HepG2 (cell line): ENCODE measurements at regions not wholly inside any gene's neighbourhood (a gene's known extent, or its start where the extent isn't known, plus 50 kb on each side); places are given as distances from the start of the nearest gene placed in this dataset.

Source experiments
- AGO2 ChIP-seq: fragments of 200-400 bp; formaldehyde crosslinking; optimal IDR thresholded peaks from 2 replicates; pipeline ENCODE3; 2017; ENCODE audit warnings: mild to moderate bottlenecking, low read depth, low read length, moderate library complexity
- AHDC1 ChIP-seq: sonication (generic); formaldehyde crosslinking; IDR thresholded peaks from 2 replicates; pipeline ENCODE4 v1.5.1; 2020; ENCODE audit warnings: mild to moderate bottlenecking, missing genetic modification reagents, borderline replicate concordance
- ETV5 ChIP-seq: IDR thresholded peaks from 2 replicates; pipeline ENCODE4 v1.6.1; 2018; ENCODE audit warnings: missing biosample characterization, missing genetic modification reagents, inconsistent platforms, borderline replicate concordance
- KMT2A ChIP-seq: sonication (generic); formaldehyde crosslinking; IDR thresholded peaks from 2 replicates; pipeline ENCODE4 v1.4.0; 2020; ENCODE audit warnings: missing genetic modification reagents
- MLLT10 ChIP-seq: sonication (generic); formaldehyde crosslinking; IDR thresholded peaks from 2 replicates; pipeline ENCODE4 v1.4.0; 2020; ENCODE audit warnings: missing genetic modification reagents
- NRL ChIP-seq: sonication (generic); formaldehyde crosslinking; IDR thresholded peaks from 2 replicates; pipeline ENCODE4 v1.5.0; 2020; ENCODE audit warnings: missing genetic modification reagents, mild to moderate bottlenecking, moderate library complexity, borderline replicate concordance
- PLRG1 ChIP-seq: fragments of 450-650 bp; conservative IDR thresholded peaks from 2 replicates; pipeline ENCODE4 v1.6.1; 2016
- RARG ChIP-seq: sonication (generic); formaldehyde crosslinking; IDR thresholded peaks from 2 replicates; pipeline ENCODE4 v1.4.0; 2020; ENCODE audit warnings: low read depth, mild to moderate bottlenecking, missing genetic modification reagents
- SNAPC4 ChIP-seq: sonication (generic); formaldehyde crosslinking; IDR thresholded peaks from 2 replicates; pipeline ENCODE4 v1.4.0; 2020; ENCODE audit warnings: mild to moderate bottlenecking, missing genetic modification reagents
- SSRP1 ChIP-seq: IDR thresholded peaks from 2 replicates; pipeline ENCODE4 v1.6.1; 2016; ENCODE audit warnings: control low read depth
- TFDP1 ChIP-seq: IDR thresholded peaks from 2 replicates; pipeline ENCODE4 v1.6.1; 2016; ENCODE audit warnings: missing compliant biosample characterization, missing genetic modification reagents, borderline replicate concordance
- ZBTB25 ChIP-seq: IDR thresholded peaks from 2 replicates; pipeline ENCODE4 v1.6.1; 2018; ENCODE audit warnings: missing genetic modification reagents
- ZFP1 ChIP-seq: IDR thresholded peaks from 2 replicates; pipeline ENCODE4 v1.6.1; 2016
- ZNF331 ChIP-seq: sonication (generic); formaldehyde crosslinking; IDR thresholded peaks from 2 replicates; pipeline ENCODE4 v1.4.0; 2020; ENCODE audit warnings: missing genetic modification reagents
- ZNF547 ChIP-seq: sonication (generic); formaldehyde crosslinking; IDR thresholded peaks from 2 replicates; pipeline ENCODE4 v1.5.1; 2020; ENCODE audit warnings: mild to moderate bottlenecking, missing genetic modification reagents
- ZNF83 ChIP-seq: sonication (generic); formaldehyde crosslinking; IDR thresholded peaks from 2 replicates; pipeline ENCODE4 v1.4.0; 2020; ENCODE audit warnings: missing genetic modification reagents, mild to moderate bottlenecking, borderline replicate concordance
- ZZZ3 ChIP-seq: sonication (generic); formaldehyde crosslinking; IDR thresholded peaks from 2 replicates; pipeline ENCODE4 v1.4.0; 2020; ENCODE audit warnings: missing genetic modification reagents, mild to moderate bottlenecking, borderline replicate concordance

GRCh38 chr3:110344897-110345767, 726.5 kb upstream of the NECTIN3 start (continued):
- TF ChIP-seq TFDP1 (CRISPR knock-in tag) (no peak), ZNF331 (CRISPR knock-in tag) (peak; percentile 44; the same call in 1 of the 2 replicates), ETV5 (peak; percentile 65; the same call in 1 of the 2 replicates), SNAPC4 (CRISPR knock-in tag) (no peak), ZBTB25 (no peak), KMT2A (CRISPR knock-in tag) (no peak), RARG (CRISPR knock-in tag) (no peak), AHDC1 (no peak), SSRP1 (no peak), ZNF547 (CRISPR knock-in tag) (no peak), ZNF83 (CRISPR knock-in tag) (no peak), ZZZ3 (CRISPR knock-in tag) (no peak), MLLT10 (CRISPR knock-in tag) (no peak), PLRG1 (no peak), ZFP1 (CRISPR knock-in tag) (no peak), AGO2 (no peak), NRL (no peak)
